GM13977 (cell line): ENCODE measurements at regions not wholly inside any gene's neighbourhood (a gene's known extent, or its start where the extent isn't known, plus 50 kb on each side); places are given as distances from the start of the nearest gene placed in this dataset.

Experiments
- DNase-seq: peaks from one replicate; pipeline ENCODE4 v3.0.0; 2012; ENCODE audit warnings: low spot score
- in situ Hi-C: fragments of 300-500 bp; cut with MboI; formaldehyde crosslinking; loops from one replicate; pipeline ENCODE4 v1.12.0; 2022; ENCODE audit warnings: low sequenced_read_pairs, low pct_unique_long_range_greater_than_20kb, mixed read lengths, inconsistent platforms; ENCODE audit not compliant: unreplicated experiment
- TF ChIP-seq, protein P1 (sequence below): IDR thresholded peaks from 2 replicates; pipeline ENCODE4 v1.5.1; 2012; ENCODE audit warnings: mild to moderate bottlenecking, control low read depth; ENCODE audit not compliant: insufficient read depth; ENCODE audit errors: extremely low read depth, missing control alignments

DNA sequence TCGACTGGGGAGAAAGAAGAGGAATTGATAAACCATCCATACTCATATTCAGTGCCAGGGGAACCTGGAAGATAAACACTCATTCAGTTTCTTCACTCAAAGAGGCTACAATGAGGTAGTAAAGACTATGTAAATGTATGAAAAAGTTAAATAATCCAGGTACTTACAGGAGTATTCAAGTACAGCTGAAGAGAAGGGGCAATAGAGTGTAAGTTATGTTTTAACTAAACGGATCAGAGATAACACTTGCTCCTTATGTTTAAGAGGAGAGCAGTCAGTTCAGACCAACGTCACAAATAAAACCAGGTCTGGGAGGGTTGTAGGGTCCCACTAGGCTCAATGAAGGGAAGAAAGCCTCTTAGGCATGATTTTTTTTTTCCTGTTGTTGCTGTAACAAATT is 358.3 kb upstream of the SMIM21 start:
- no peak for DNase-seq
- in situ Hi-C loops = no loop called here
- TF ChIP-seq, protein P1, sequence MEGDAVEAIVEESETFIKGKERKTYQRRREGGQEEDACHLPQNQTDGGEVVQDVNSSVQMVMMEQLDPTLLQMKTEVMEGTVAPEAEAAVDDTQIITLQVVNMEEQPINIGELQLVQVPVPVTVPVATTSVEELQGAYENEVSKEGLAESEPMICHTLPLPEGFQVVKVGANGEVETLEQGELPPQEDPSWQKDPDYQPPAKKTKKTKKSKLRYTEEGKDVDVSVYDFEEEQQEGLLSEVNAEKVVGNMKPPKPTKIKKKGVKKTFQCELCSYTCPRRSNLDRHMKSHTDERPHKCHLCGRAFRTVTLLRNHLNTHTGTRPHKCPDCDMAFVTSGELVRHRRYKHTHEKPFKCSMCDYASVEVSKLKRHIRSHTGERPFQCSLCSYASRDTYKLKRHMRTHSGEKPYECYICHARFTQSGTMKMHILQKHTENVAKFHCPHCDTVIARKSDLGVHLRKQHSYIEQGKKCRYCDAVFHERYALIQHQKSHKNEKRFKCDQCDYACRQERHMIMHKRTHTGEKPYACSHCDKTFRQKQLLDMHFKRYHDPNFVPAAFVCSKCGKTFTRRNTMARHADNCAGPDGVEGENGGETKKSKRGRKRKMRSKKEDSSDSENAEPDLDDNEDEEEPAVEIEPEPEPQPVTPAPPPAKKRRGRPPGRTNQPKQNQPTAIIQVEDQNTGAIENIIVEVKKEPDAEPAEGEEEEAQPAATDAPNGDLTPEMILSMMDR = no peak

DNA sequence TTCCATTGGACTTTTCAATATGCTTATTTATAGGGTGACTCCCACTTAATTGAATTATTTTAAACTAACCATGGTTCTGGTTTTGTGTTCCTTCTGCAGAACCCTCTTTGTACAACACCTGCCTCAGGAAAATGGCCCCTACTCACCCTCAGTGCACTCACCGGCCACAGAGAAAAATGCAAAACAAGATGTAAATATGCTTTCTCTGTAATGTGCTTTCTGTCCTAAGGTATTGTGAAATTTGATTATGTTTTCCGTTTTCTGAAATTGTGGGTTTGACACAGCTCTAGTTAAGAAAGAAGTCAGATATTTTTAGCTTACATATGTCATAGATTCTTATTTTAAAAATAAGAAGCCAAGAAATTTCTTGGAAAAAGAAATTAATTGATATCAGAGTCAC is 357.7 kb upstream of the SMIM21 start:
- in situ Hi-C loops = no loop called here

DNA sequence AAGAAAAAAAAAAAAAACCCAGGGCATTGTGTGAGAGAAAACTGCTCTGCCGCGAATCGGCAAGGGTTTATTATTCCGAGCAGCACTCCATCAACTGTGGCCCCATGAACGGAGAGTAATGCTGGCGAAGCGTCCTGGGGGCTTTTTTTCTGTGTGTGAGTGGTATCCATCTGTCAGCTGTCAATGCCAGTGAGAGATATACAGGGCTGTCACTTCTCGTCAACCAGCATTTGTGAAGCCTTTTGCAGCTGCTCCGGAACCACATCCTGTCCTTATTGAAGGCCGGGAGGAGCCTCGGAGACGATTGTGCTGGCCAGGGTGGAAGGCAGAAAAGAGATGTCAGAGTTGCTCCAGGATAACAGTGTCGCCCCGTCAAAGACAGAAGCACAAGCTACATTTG is 356.9 kb upstream of the SMIM21 start:
- TF ChIP-seq, protein P1 = no peak
- in situ Hi-C loops = no loop called here
- no peak for DNase-seq

More for the DNA sequence above, 357.7 kb upstream of the SMIM21 start:
- DNase-seq = no peak
- TF ChIP-seq, protein P1 = no peak

DNA sequence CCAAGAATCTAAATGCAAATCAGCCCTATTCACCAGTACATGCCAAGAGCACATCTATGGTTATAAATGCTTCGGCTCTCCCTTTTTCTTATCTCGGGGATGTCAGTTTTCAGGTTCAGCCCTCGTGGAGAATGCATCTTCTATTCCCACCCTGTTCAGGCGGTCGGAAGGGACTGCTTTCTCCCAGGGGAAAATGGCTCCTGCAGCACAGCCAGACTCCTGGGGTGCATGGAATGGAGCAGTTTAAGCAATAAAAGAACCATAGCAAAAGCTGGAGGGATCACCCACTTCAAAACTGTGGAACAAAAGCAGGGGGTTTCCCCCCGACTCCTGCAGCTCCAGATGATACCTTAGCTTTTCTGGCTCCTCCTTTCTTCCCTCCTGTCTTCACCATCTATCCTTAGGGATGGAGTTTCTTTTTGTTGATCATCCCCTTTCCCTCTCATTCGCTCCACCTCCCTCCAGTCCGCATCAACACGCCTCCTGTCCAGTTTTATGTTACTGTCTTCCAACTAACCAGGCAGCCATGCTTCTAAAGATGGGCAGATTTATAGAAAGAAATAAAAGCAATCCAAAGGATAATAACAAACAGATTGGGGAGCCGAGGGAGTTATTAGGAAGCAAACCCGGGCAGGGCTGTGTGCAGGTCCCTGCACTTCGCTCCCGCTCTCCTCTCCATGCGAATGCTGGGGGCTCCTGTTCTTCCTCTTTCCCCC is 356.2 kb upstream of the SMIM21 start:
- DNase-seq = no peak
- TF ChIP-seq, protein P1 = no peak
- in situ Hi-C loops = no loop called here

DNA sequence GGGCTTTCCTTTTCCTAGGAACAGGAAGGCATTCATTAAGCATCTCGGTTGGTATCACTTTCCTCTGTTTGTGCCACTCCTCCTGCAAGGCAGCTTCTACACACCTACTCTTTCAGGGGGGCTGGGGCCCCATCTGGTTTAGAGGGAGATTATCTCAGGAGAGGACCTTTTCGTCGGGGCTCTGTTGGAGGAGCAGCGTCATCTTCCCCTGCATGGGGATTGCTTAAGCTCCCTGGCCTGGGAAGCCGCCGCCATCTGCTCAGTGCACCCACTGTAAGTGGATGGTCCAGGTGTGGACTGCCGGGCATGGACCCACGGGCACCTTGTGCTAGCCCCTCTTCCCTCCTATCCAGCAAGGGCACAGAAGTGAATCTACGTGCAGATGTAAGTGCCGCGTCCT is 355.3 kb upstream of the SMIM21 start:
- DNase-seq = no peak
- TF ChIP-seq, protein P1 = no peak
- in situ Hi-C loops = no loop called here

- in situ Hi-C loops = no loop called here
- no peak for DNase-seq
- TF ChIP-seq, protein P1 = no peak
Measured at GRCh38 chr18:75782204-75782603, 354.7 kb upstream of the SMIM21 start.
